ENCODE measurements at regions not wholly inside any gene's neighbourhood (a gene's known extent, or its start where the extent isn't known, plus 50 kb on each side); places are given as distances from the start of the nearest gene placed in this dataset.

DNA sequence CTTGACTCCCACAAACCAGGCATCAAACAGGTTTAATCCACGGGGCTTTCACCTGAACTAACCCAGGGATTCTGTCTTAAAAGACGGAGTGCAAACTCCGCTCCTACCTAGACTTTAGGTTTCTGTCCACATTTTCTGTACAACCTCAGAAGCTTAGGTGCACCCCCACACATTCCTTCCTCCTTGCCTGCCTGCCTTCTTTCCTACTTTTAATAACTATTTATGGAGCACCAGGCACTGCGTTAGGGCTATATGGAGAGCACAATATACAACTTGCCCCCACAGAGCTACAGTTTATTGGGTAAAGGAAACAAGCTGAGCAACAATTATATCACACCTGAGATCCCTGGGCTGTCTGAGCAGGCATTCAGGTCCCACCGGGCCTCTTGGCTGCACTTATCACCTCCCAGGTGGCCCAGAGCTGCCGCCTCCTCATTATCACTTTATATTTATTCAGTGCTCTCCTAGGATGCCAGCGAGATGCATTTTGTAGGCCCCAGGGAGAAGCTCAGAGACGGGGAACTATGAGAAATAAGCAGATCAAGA, 64.1 kb downstream of the DNTTIP2 start:
- TF ChIP-seq, protein P1, sequence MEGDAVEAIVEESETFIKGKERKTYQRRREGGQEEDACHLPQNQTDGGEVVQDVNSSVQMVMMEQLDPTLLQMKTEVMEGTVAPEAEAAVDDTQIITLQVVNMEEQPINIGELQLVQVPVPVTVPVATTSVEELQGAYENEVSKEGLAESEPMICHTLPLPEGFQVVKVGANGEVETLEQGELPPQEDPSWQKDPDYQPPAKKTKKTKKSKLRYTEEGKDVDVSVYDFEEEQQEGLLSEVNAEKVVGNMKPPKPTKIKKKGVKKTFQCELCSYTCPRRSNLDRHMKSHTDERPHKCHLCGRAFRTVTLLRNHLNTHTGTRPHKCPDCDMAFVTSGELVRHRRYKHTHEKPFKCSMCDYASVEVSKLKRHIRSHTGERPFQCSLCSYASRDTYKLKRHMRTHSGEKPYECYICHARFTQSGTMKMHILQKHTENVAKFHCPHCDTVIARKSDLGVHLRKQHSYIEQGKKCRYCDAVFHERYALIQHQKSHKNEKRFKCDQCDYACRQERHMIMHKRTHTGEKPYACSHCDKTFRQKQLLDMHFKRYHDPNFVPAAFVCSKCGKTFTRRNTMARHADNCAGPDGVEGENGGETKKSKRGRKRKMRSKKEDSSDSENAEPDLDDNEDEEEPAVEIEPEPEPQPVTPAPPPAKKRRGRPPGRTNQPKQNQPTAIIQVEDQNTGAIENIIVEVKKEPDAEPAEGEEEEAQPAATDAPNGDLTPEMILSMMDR (IDR thresholded peaks at IDR 0.05; ENCODE audit: insufficient read depth, low read length, poor library complexity, severe bottlenecking), result no peak
- no peak for TF ChIP-seq EZH2phosphoT487 (conservative IDR thresholded peaks at IDR 0.05; ENCODE audit: low read length)
